ENCODE measurements at regions not wholly inside any gene's neighbourhood (a gene's known extent, or its start where the extent isn't known, plus 50 kb on each side); places are given as distances from the start of the nearest gene placed in this dataset.

- no peak overlapping the region for H3K4me3 ChIP-seq (ENCODE audit: low read depth, low read length)
- no peak for TF ChIP-seq CTCF (IDR thresholded peaks at IDR 0.05; ENCODE audit: insufficient read depth, low read depth, low read length, missing control alignments)
- no peak for DNase-seq (ENCODE audit: low read depth)
These were observed 142.3 kb downstream of the IRF8 start for GRCh38 chr16:86041215-86041614.

DNA sequence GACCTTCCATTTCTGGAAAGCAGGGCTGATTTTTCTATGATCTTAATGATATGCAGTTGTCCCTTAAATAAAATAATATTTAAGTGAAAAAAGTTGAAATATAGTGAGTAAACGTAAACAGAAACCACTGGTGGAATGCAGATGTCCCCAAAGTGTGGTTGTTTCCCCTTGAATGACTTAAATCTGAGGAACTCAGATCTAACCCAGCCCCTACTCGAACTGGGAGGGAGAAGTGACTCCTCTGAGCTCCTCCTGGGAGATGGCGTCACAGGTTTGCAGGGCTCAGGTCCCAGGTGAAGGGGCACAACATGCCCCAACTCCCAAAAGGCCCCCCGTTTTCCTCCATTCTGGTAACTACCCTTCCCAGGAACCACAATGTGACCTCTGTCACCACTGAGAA is 142.8 kb downstream of the IRF8 start:
- DNase-seq (ENCODE audit: low read depth), result no peak
- no peak overlapping the region for H3K4me3 ChIP-seq (ENCODE audit: low read depth, low read length)
- TF ChIP-seq CTCF (IDR thresholded peaks at IDR 0.05; ENCODE audit: insufficient read depth, low read depth, low read length, missing control alignments), result no peak

GRCh38 chr16:86042393-86042792 is 143.4 kb downstream of the IRF8 start:
- DNase-seq (ENCODE audit: low read depth), result no peak
- no peak for TF ChIP-seq CTCF (IDR thresholded peaks at IDR 0.05; ENCODE audit: insufficient read depth, low read depth, low read length, missing control alignments)
- H3K4me3 ChIP-seq (ENCODE audit: low read depth, low read length), result no peak overlapping the region

DNA sequence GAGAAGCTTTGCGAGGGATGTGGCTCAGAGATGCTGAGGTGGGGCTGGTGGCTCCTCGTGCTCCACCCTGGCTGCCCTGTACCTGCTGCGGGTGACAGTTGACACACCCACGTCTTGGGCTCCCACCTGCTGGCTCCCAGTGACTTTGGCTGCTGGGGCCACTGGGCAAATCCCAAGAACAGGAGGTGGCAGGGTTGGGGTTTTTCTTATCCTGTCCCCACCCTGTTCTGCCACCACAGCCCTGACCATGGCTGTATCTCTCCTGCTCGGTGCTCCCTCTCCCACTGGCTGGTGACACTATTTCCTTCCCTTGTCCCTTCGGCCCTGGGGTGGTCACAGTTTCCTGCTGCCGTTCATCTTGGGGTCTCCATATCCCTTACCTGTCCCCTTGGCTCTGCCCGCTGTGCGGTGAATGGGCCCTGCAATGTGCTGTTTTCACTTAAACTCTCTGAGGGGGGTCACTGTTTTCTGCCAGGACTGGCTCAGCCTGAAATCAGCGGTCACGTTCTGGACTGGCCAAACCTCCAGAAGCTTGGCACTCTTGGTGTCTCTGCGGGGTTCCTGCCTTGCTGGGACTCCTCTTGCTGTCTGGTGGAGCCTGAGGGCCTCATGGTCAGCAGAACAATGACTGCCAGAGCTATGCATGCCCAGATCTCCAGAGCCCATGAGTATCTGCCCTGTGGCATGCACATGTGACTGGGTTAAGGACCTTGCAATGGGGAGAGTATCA is 144.2 kb downstream of the IRF8 start:
- no peak for TF ChIP-seq CTCF (IDR thresholded peaks at IDR 0.05; ENCODE audit: insufficient read depth, low read depth, low read length, missing control alignments)
- no peak overlapping the region for H3K4me3 ChIP-seq (ENCODE audit: low read depth, low read length)
- DNase-seq (ENCODE audit: low read depth), result no peak

DNA sequence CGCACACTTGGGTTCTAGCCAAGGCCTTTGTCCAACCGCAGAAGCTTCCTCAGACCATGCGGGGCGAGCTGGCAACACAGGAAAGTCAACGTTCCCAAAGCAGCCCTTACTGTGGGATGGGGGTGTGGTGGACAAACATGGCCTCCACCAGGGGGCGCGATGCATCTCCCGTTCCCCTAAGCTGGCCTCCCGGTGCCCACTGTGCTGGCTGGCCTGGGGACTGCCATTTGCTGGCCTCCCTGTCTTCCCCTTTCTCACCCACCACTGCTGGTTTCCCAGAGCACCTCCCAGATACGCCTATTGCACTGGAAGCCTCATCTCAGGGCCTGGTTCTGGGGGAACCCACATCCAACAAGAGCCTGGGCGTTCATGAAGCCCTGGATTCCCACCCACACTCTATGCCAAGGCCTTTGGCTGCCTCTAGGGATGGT is 145.3 kb downstream of the IRF8 start:
- H3K4me3 ChIP-seq (ENCODE audit: low read depth, low read length), result no peak overlapping the region
- peak; percentile 62 for DNase-seq (ENCODE audit: low read depth)
- TF ChIP-seq CTCF (IDR thresholded peaks at IDR 0.05; ENCODE audit: insufficient read depth, low read depth, low read length, missing control alignments), result peak; percentile 72

GRCh38 chr16:86044881-86045590 is 146.1 kb downstream of the IRF8 start:
- TF ChIP-seq CTCF (IDR thresholded peaks at IDR 0.05; ENCODE audit: insufficient read depth, low read depth, low read length, missing control alignments), result no peak
- no peak overlapping the region for H3K4me3 ChIP-seq (ENCODE audit: low read depth, low read length)
- peak; percentile 23 for DNase-seq (ENCODE audit: low read depth)
